GM12873 (cell line): ENCODE measurements at regions not wholly inside any gene's neighbourhood (a gene's known extent, or its start where the extent isn't known, plus 50 kb on each side); places are given as distances from the start of the nearest gene placed in this dataset.

ENCODE experiments used
- CTCF ChIP-seq: IDR thresholded peaks from 2 replicates; pipeline ENCODE4 v1.5.1; 2012; ENCODE audit warnings: low read depth, mild to moderate bottlenecking, moderate library complexity, low read length, control low read depth; ENCODE audit not compliant: insufficient read depth; ENCODE audit errors: missing control alignments

DNA sequence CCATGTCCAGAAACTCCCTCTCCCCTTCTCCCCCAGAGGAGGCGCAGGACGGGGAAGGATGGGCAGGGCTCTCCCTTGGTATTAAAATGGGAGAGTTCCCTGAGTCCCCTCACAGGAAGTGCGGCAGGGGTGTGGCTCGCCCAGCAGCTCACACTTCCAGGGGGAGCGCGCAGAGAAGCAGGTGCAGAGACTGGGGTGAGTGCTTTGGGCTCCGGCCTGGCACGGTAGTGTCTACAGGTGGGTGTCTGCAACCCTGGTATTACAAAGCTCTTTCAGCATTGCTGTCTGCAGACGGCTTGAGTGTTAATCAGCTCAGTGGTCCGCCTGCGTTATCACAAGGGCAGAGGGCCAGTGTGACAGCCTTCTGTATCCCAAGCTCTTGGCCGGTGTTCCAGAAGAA, 114.9 kb upstream of the FBXL7 start:
- TF ChIP-seq CTCF: no peak

DNA sequence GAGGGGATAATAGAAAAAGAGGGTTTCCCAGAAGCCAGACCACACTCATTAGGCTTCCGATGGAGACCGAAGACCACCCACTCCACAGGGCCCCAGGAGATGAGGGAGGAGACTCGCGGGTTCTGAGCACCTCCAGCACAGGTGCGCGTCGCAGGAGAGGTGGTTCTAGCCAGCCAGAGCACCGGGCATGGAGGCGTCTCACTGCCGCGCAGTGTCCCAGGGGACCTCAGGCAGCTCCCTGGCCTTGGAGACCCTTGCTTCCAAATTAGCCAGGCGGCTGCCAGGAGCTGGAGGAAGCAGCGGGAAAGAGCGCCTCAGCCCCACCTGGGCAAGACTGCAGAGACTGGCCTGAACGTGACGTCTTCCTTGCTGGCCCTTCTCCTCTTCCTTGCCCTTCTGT, 115.4 kb upstream of the FBXL7 start:
- TF ChIP-seq CTCF: no peak

DNA sequence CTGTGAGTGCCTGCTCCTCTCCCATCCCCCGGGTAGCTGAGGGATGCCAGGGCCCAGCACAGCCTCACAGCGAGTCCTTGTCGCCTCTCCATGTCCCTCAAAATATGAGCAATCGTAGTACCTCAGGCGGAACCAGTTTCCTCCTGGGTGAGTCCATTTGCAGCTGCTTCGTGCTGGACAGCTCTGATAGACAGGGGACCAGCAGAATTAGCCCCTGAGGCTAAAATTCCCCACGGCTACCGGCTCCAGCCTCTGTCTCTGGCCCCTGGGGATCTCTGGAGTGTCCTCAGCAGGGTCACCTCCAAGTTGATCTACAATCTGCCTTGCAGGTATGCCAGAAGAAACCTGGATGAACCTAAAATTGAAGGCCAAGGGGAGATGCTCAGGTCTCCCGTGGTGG, 115.8 kb upstream of the FBXL7 start:
- TF ChIP-seq CTCF: no peak

- TF ChIP-seq CTCF: no peak
Measured at GRCh38 chr5:15383469-15383868, 116.5 kb upstream of the FBXL7 start.

GRCh38 chr5:15383021-15383420, 117.0 kb upstream of the FBXL7 start:
- no peak for TF ChIP-seq CTCF

- no peak for TF ChIP-seq CTCF
Measured at GRCh38 chr5:15377573-15378340, 122.2 kb upstream of the FBXL7 start.

DNA sequence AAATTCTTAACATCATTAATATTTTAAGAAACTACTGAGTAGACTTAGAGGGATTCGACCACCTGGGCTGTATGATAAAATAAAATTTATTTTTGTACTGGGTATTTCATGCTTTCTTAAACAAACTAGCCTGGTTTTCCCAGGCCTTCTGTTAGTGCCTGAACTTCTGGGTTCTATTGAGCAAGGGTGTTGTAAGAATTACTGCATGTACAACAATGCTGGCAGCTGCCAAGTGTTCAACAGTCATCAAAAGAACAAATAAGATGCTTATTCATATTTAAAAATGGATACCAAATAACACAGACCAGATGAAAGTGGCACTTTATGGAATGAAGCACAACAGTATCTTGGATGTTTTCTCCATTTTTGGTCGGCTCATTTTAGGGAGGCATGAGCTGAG, 123.2 kb upstream of the FBXL7 start:
- TF ChIP-seq CTCF: no peak
